Activated CD4-positive, alpha-beta T cell treated with anti-CD3 and anti-CD28 coated beads, Interleukin-2, amount 50 U/mL, for 4 hours (primary cell): ENCODE measurements at regions not wholly inside any gene's neighbourhood (a gene's known extent, or its start where the extent isn't known, plus 50 kb on each side); places are given as distances from the start of the nearest gene placed in this dataset.
"Not testable (repeated sequence)": the region's sequence is repeated elsewhere in the genome, so short reads cannot be mapped to it uniquely, and the experiment has no call there.

Source experiments
- DNase-seq, 2 experiments: peaks; one replicate each; pipeline ENCODE4 v3.0.0-alpha.2; 2020

- DNase-seq: no peak
These were observed 80.1 kb upstream of the TSC22D2 start for GRCh38 chr3:150327678-150328653.

- DNase-seq: no peak
These were observed 83.3 kb upstream of the TSC22D2 start for GRCh38 chr3:150324788-150325187.

- DNase-seq: no peak
These were observed 83.9 kb upstream of the TSC22D2 start for GRCh38 chr3:150324245-150324644.

GRCh38 chr3:150323770-150324169, 84.3 kb upstream of the TSC22D2 start:
- no peak for DNase-seq

- DNase-seq: not testable (repeated sequence)
These were observed 85.0 kb upstream of the TSC22D2 start for GRCh38 chr3:150323091-150323490.

- DNase-seq: not testable (repeated sequence)
These were observed 87.1 kb upstream of the TSC22D2 start for GRCh38 chr3:150320971-150321370.

GRCh38 chr3:150319900-150320299, 88.2 kb upstream of the TSC22D2 start:
- DNase-seq: no peak

GRCh38 chr3:150317469-150317868, 90.6 kb upstream of the TSC22D2 start:
- no peak for DNase-seq

- no peak for DNase-seq
These were observed 92.4 kb upstream of the TSC22D2 start for GRCh38 chr3:150315721-150316120.

GRCh38 chr3:150314248-150315004, 93.7 kb upstream of the TSC22D2 start:
- no peak for DNase-seq

- no peak for DNase-seq
These were observed 96.0 kb upstream of the TSC22D2 start for GRCh38 chr3:150312018-150312657.

GRCh38 chr3:150311156-150311555, 96.9 kb upstream of the TSC22D2 start:
- DNase-seq: no peak

- no peak for DNase-seq
These were observed 98.5 kb upstream of the TSC22D2 start for GRCh38 chr3:150309557-150309956.

- DNase-seq: no peak
These were observed 98.9 kb upstream of the TSC22D2 start for GRCh38 chr3:150309257-150309542.

- DNase-seq: no peak
These were observed 99.4 kb upstream of the TSC22D2 start for GRCh38 chr3:150308481-150309256.

GRCh38 chr3:150308037-150308319, 100.1 kb upstream of the TSC22D2 start:
- no peak for DNase-seq

GRCh38 chr3:150307311-150308036, 100.6 kb upstream of the TSC22D2 start:
- no peak for DNase-seq

- no peak for DNase-seq
These were observed 101.2 kb upstream of the TSC22D2 start for GRCh38 chr3:150306906-150307305.

- DNase-seq: no peak
These were observed 102.0 kb upstream of the TSC22D2 start for GRCh38 chr3:150306083-150306482.

GRCh38 chr3:150303768-150304167, 104.3 kb upstream of the TSC22D2 start:
- DNase-seq: no peak

- no peak for DNase-seq
These were observed 105.9 kb upstream of the TSC22D2 start for GRCh38 chr3:150302246-150302645.

- no peak for DNase-seq
These were observed 107.1 kb upstream of the TSC22D2 start for GRCh38 chr3:150300852-150301517.
